PFSK-1 (cell line): ENCODE measurements at regions not wholly inside any gene's neighbourhood (a gene's known extent, or its start where the extent isn't known, plus 50 kb on each side); places are given as distances from the start of the nearest gene placed in this dataset.

Experiments used
- FOXP2 ChIP-seq: optimal IDR thresholded peaks from 2 replicates; pipeline ENCODE3; 2011; ENCODE audit warnings: borderline replicate concordance, control low read depth, inconsistent platforms; ENCODE audit not compliant: insufficient read depth; ENCODE audit errors: extremely low read length, extremely low read depth
- POLR2AphosphoS5 ChIP-seq: IDR thresholded peaks from 2 replicates; pipeline ENCODE4 v1.6.1; 2012; ENCODE audit warnings: low read depth, mild to moderate bottlenecking, control low read depth, low read length, moderate library complexity
- SIN3A ChIP-seq: IDR thresholded peaks from 2 replicates; pipeline ENCODE4 v1.6.1; 2012; ENCODE audit warnings: mild to moderate bottlenecking, low read length, moderate library complexity, borderline replicate concordance; ENCODE audit not compliant: insufficient read depth
- TAF1 ChIP-seq: IDR thresholded peaks from 2 replicates; pipeline ENCODE4 v1.6.1; 2012; ENCODE audit warnings: low read length, control low read depth, borderline replicate concordance; ENCODE audit not compliant: insufficient read depth
- TF ChIP-seq, protein P1 (sequence below), 2 experiments: IDR thresholded peaks; 2 replicates each; pipeline versions ENCODE4 v1.6.1 to v1.8.0; 2011 to 2012; ENCODE audit warnings: low read depth in 2 of 2, low read length in 2 of 2, control low read depth in 1 of 2, inconsistent platforms in 1 of 2, mild to moderate bottlenecking in 1 of 2, moderate library complexity in 1 of 2; ENCODE audit not compliant: insufficient read depth in 1 of 2

DNA sequence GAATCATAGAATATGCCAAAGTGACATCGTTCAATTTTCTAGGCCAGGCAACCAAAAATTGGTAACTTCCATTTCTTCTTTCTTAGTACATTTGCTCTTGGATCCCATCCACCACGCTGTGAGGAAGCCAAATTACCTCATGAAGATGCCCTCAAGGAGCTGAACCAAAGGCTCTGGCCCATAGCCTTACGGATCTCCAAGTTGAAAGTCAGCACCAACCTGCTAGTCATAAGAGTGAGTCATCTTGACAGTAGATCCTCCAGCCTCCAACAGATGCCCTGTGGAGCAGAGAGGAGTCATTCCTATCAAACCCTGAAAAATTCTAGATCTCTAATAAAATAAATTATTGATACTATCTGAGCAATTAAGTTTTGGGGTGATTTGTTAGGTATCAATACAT, 322.5 kb upstream of the COL8A1 start:
- TF ChIP-seq FOXP2 (no peak), TAF1 (no peak), POLR2AphosphoS5 (no peak), SIN3A (no peak)
- TF ChIP-seq, protein P1, sequence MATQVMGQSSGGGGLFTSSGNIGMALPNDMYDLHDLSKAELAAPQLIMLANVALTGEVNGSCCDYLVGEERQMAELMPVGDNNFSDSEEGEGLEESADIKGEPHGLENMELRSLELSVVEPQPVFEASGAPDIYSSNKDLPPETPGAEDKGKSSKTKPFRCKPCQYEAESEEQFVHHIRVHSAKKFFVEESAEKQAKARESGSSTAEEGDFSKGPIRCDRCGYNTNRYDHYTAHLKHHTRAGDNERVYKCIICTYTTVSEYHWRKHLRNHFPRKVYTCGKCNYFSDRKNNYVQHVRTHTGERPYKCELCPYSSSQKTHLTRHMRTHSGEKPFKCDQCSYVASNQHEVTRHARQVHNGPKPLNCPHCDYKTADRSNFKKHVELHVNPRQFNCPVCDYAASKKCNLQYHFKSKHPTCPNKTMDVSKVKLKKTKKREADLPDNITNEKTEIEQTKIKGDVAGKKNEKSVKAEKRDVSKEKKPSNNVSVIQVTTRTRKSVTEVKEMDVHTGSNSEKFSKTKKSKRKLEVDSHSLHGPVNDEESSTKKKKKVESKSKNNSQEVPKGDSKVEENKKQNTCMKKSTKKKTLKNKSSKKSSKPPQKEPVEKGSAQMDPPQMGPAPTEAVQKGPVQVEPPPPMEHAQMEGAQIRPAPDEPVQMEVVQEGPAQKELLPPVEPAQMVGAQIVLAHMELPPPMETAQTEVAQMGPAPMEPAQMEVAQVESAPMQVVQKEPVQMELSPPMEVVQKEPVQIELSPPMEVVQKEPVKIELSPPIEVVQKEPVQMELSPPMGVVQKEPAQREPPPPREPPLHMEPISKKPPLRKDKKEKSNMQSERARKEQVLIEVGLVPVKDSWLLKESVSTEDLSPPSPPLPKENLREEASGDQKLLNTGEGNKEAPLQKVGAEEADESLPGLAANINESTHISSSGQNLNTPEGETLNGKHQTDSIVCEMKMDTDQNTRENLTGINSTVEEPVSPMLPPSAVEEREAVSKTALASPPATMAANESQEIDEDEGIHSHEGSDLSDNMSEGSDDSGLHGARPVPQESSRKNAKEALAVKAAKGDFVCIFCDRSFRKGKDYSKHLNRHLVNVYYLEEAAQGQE (IDR thresholded peaks at IDR 0.05; ENCODE audit: insufficient read depth in 1 of 2, low read depth in 2 of 2, low read length in 2 of 2), result no peak

DNA sequence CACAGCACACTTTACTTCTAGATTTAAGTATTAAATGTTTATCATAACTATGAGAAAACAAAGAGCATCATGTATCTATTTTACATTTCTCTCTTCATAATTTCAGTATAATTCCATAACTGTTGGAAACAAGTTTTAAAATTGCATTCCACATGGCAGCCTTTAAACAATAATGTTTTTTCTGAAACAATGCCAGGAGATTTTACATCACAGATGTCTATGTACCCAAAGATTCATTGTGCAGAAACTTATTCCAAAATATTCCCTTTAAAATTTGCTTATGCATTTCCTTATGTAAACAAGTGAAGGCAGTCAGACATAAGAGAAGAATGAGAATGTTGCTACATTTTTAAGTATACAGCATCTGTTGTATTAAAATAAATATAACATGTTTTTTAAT, 324.9 kb upstream of the COL8A1 start:
- TF ChIP-seq POLR2AphosphoS5 (no peak), TAF1 (no peak), FOXP2 (no peak), SIN3A (no peak)
- TF ChIP-seq, protein P1 (IDR thresholded peaks at IDR 0.05; ENCODE audit: insufficient read depth in 1 of 2, low read depth in 2 of 2, low read length in 2 of 2), result no peak

GRCh38 chr3:99298661-99299060, 339.7 kb upstream of the COL8A1 start:
- TF ChIP-seq SIN3A (no peak), POLR2AphosphoS5 (no peak), FOXP2 (no peak), TAF1 (no peak)

GRCh38 chr3:99295836-99296235, 342.6 kb upstream of the COL8A1 start:
- TF ChIP-seq POLR2AphosphoS5, result no peak

DNA sequence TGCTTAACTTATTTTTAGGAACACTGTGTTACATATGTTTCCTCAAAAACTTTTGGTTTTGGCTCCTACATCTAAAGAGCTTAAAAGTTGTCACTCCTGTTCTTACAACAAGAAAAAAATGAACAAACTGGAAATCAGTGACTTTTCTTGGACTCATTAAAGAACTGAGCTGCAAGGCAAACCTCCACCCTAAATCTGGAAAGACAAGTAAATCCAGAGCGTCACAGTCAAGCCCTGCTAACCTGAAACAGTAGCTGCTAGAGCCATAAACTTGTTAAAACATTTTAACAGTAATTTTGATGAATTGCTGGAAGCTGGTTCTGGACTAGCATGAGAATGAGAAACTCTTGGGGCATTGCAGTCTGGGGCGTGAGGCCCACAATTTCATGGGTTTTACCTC, 350.5 kb upstream of the COL8A1 start:
- TF ChIP-seq, protein P1 (IDR thresholded peaks at IDR 0.05; ENCODE audit: insufficient read depth in 1 of 2, low read depth in 2 of 2, low read length in 2 of 2), result no peak

DNA sequence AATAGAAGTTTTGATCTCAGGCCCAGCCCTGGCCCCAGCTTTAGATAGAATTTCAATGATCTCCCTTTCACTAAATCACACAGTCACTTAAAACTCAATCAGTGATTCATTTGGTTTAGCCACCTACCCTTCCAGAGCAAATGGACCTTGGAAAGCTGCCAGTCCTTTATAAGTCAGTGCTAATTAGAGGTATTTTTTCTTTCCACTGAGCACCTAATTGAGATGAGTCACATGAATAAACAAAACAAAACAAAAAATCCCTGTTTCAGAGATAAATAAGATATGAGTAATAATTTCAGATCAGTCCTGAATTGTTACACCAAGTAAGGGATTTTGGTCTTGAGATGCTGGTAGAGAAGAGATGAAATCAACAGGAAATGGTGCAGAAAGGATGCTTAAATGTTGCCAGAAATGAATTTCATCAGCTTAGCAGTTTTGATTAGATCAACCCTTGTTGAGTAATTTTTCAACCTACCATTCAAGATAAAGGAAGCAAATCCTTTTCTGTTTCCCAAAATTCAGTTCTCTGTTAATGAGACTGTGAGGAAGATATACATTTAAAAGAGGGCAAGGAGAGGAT, 352.0 kb upstream of the COL8A1 start:
- TF ChIP-seq TAF1 (no peak), POLR2AphosphoS5 (no peak), SIN3A (no peak), FOXP2 (no peak)
- TF ChIP-seq, protein P1 (IDR thresholded peaks at IDR 0.05; ENCODE audit: insufficient read depth in 1 of 2, low read depth in 2 of 2, low read length in 2 of 2), result no peak
